GM23338 (cell line): ENCODE measurements at regions not wholly inside any gene's neighbourhood (a gene's known extent, or its start where the extent isn't known, plus 50 kb on each side); places are given as distances from the start of the nearest gene placed in this dataset.

ENCODE experiments used
- CREB1 ChIP-seq: fragments of 250-450 bp; sonication (Bioruptor Pico); IDR thresholded peaks from 2 replicates; pipeline ENCODE4 v1.5.0; 2020; ENCODE audit warnings: low read depth, mild to moderate bottlenecking, moderate library complexity
- ETS1 ChIP-seq: IDR thresholded peaks from 2 replicates; pipeline ENCODE4 v1.6.1; 2016; ENCODE audit warnings: antibody characterized with exemption
- EZH2 ChIP-seq: fragments of 200-600 bp; sonication (generic); IDR thresholded peaks from one replicate; pipeline ENCODE4 v1.8.0; 2017; ENCODE audit warnings: antibody characterized with exemption, mild to moderate bottlenecking, low read depth; ENCODE audit not compliant: unreplicated experiment
- JUNB ChIP-seq: IDR thresholded peaks from one replicate; pipeline ENCODE4 v1.6.1; 2016; ENCODE audit warnings: antibody characterized with exemption; ENCODE audit not compliant: unreplicated experiment
- POLR2AphosphoS5 ChIP-seq: IDR thresholded peaks from 2 replicates; pipeline ENCODE4 v1.6.1; 2016; ENCODE audit warnings: antibody characterized with exemption, low read depth
- REST ChIP-seq: IDR thresholded peaks from one replicate; pipeline ENCODE4 v1.6.1; 2018; ENCODE audit warnings: antibody characterized with exemption; ENCODE audit not compliant: unreplicated experiment
- STAT1 ChIP-seq: IDR thresholded peaks from one replicate; pipeline ENCODE4 v1.6.1; 2016; ENCODE audit warnings: antibody characterized with exemption; ENCODE audit not compliant: unreplicated experiment
- ZNF114 ChIP-seq: fragments of 250-450 bp; sonication (Bioruptor Pico); IDR thresholded peaks from 2 replicates; pipeline ENCODE4 v1.5.0; 2020; ENCODE audit warnings: mild to moderate bottlenecking, moderate library complexity
- ZNF331 ChIP-seq: fragments of 250-450 bp; sonication (Bioruptor Pico); IDR thresholded peaks from 2 replicates; pipeline ENCODE4 v1.5.0; 2020; ENCODE audit warnings: low read depth, mild to moderate bottlenecking, moderate library complexity
- ZNF462 ChIP-seq: fragments of 250-450 bp; sonication (Bioruptor Pico); IDR thresholded peaks from 2 replicates; pipeline ENCODE4 v1.5.0; 2020; ENCODE audit warnings: mild to moderate bottlenecking, moderate library complexity

- TF ChIP-seq ZNF462 (CRISPR knock-in tag) = no peak
- no peak for TF ChIP-seq EZH2
- no peak for TF ChIP-seq REST
- TF ChIP-seq CREB1 (CRISPR knock-in tag) = no peak
- no peak for TF ChIP-seq ZNF331
- no peak for TF ChIP-seq JUNB
- TF ChIP-seq STAT1 = no peak
- no peak for TF ChIP-seq ZNF114 (CRISPR knock-in tag)
- no peak for TF ChIP-seq POLR2AphosphoS5
- TF ChIP-seq ETS1 = no peak
Observed at GRCh38 chr15:94131875-94132274, 99.5 kb upstream of the MCTP2 start (continued).
